NCI-H1105 treated with DMSO at 0.1 percent for 48 hours (cell line): ENCODE measurements at regions not wholly inside any gene's neighbourhood (a gene's known extent, or its start where the extent isn't known, plus 50 kb on each side); places are given as distances from the start of the nearest gene placed in this dataset.

Source experiments
- DNase-seq: peaks from one replicate; lab custom pipeline; 2025; lab: John Stamatoyannopoulos, UW

DNA sequence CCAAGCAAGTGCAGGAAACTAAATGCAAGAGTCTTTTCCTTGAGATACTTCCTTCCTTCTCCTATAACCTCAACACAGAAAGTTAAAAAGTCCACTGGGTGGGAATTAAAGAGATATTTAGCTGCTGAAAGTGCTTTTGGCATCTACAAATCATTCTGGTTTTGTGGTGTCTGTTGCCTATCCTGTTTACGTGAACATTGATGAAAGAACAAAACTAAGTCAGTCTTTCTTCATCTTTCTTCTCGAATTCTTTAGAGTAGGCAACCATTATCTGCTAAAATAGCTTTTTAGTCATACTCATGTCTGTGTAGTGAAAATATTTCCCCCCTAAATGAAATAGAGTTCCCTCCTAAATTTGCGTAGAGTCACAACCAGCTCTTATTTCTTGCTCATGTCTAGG is 838.6 kb downstream of the GATA3 start:
- no peak for DNase-seq

- no peak for DNase-seq
These were observed 839.7 kb downstream of the GATA3 start for GRCh38 chr10:8894148-8894547.

- DNase-seq: no peak
These were observed 843.3 kb downstream of the GATA3 start for GRCh38 chr10:8897769-8898168.

GRCh38 chr10:8898745-8899330 is 844.4 kb downstream of the GATA3 start:
- no peak for DNase-seq

DNA sequence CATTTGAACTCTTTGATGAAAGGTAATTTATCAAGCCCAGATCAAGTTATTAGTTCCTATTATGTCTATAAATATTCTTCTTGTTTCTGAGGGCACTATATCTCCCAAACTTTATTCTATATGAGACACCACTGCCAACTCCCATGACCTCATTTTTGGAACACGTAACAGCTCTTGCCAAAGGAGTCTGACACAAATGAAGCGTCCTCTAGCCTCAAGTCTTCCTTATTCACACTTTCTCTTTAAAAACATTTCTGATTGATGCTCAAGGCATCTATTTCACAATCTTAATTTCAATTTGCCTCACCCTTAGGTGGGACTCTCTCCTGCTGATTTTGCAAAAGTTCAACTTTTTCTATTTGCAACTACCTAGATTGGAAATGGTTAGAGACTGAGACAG is 848.4 kb downstream of the GATA3 start:
- DNase-seq: no peak

- no peak for DNase-seq
These were observed 853.5 kb downstream of the GATA3 start for GRCh38 chr10:8908013-8908412.

DNA sequence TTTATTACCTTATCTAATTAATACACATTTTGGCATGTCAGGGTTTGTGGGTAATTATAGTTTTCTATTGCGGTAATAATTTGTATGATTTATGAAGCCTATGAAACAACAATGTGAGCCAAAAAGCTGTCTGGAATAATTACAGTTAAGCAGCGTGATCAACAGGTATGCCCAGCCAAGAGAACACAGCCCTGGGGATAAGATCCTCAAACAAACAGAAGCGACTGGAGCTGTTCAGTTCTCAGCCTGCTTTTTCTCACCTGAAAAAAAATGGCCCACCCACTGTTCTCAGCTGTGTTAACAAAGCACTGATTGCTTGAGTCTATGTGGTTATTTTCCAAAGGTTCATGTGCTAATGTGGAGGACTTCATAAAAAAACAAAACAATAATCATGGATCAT is 855.8 kb downstream of the GATA3 start:
- DNase-seq: peak; percentile 83

- DNase-seq: no peak
These were observed 856.5 kb downstream of the GATA3 start for GRCh38 chr10:8911032-8911431.

DNA sequence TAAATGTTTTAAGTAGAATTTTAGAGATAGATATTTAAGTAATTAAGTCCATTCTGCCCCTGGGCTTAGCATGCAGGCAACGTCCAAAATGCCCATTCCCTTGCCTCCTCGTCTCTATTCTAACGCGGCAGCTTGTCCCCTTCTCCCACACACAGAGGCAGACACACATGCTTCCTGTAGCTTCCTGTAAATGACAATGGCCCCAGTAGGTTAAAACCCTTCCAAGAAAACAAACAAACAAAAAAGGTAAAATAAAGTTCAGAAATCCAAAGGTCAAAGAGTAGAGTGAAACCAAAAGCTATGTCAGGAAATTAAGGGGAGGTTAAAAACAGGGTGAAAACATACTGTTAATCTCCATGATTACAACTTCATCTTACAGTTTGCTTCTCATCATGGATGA is 857.6 kb downstream of the GATA3 start:
- no peak for DNase-seq

DNA sequence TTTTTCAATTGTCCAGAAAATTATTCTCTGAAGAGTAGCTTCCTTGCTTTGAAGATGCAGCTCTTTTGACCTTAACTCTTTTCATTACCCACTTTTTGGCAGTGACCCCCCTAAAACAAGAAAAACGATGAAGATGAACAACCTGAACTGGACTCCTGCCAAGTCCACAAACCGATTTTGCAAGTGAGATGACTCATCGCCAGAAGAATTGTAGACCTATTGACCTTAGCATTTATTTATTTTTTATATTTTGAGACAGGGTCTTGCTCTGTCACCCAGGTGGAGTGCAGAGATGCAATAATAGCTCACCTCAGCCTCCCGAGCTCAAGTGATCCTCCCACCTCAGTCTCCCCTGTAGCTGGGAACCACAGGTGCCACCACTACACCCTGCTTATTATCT is 859.2 kb downstream of the GATA3 start:
- DNase-seq: peak; percentile 17

GRCh38 chr10:8919280-8919679 is 864.8 kb downstream of the GATA3 start:
- DNase-seq: no peak

DNA sequence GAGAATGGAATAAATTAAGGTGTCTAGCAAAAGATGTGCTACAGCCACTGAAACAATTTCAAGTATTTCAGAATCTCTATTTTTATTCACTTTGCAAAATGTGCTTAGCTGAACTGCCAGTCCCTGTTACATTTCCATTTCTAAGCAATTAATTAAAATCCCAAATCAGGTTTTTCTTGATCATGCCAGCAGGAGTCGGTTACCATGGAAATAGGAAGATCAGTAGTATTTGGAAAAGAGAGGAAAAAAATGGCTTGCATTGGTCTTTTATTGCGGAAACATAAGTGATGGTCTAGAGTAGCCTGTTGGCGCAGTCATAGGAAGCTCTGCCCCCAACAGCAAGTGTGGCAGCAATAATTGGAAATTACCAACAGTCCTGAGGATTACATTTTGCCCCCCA is 867.1 kb downstream of the GATA3 start:
- DNase-seq: no peak

GRCh38 chr10:8923096-8923495 is 868.6 kb downstream of the GATA3 start:
- DNase-seq: no peak

DNA sequence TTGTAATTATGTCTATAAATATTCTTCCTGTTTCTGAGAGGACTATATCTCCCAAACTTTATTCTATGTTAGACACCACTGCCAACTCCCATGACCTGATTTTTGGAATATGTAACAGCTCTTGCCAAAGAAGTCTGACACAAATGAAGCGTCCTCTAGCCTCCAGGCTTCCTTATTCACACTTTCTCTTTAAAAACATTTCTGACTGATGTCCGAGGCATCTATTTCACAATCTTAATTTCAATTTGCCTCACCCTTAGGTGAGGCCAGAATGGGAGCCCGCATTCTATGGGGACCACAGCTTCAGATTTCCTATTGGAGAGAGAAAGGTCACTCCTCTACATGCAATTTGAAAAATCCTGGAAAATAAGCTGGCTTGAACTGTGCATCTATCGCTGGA is 873.2 kb downstream of the GATA3 start:
- DNase-seq: no peak

DNA sequence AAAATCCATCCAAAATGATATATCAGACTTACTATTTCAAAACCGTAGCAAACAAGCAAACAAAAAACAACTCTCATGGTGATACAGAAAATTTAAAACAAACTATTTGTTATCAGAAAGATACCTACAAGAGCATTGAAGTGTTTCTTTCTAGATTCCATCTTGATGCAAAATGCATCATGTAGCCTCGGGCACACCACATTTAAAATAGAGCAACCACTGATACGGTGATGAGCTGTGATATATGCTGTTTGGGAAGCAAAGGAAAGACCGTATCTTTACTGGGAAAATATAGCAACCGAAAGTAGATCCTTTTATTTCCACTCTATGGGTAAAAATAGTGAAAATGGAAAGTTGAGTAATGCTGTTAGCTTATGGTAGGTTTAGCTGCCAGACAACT is 892.0 kb downstream of the GATA3 start:
- no peak for DNase-seq

DNA sequence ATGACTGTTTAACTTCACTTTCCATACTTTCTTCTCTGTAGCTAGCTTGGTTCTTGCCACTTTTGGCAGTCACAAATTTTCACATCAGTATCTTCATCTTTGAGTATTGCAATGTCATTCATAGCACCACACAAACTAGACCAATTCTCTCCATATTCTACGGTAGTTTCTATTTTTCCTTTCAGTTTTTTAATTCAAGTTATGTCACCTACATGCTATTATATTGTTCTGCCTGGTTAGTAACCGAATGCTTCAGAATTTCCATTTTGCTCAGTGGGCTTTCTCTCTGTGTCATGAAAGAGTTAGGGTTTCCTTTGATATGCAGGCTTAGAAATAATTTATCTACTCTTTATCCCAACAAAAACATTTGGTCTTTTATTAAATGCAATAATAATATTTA is 896.5 kb downstream of the GATA3 start:
- no peak for DNase-seq

- DNase-seq: no peak
These were observed 897.1 kb downstream of the GATA3 start for GRCh38 chr10:8951440-8952089.

GRCh38 chr10:8956400-8956799 is 901.9 kb downstream of the GATA3 start:
- DNase-seq: no peak

DNA sequence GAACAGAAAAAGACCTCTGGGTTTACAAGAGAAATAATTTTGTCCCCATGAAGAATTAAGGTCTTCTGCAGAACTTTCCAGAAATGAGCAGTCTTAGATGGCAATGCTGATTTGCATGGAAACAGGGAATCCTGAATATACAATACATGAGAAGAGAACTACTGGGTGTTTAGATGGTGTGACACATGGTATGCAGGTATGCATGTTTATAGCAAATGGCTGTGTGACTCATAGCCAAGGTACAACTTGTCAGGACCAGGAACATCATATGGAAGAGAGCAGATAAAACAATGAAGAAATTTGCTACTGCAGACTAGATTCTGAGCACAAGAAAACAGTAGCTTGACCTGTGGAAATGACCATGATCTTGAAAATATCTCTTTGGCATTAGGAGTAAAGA is 907.8 kb downstream of the GATA3 start:
- DNase-seq: no peak

- no peak for DNase-seq
These were observed 912.6 kb downstream of the GATA3 start for GRCh38 chr10:8967061-8967460.

- no peak for DNase-seq
These were observed 915.4 kb downstream of the GATA3 start for GRCh38 chr10:8969853-8970252.

DNA sequence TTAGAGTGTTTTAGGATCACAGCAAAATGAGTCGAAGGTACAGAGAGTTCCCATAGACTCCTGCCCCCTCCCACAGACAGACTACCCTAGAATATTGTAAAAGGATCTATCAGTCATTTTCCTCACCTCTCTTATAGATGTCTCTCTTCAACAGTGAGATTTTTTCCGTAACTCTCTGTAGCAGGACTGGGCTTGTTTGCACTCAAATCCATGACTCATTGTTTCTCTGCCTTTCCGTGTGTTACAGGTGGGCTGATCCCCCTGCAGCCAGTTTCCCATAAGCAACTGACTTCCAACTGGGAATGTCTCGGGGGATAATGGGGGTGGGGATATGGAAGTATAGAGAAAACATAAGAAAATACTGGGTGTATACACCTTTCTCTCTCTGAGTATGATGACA is 921.0 kb downstream of the GATA3 start:
- DNase-seq: no peak

DNA sequence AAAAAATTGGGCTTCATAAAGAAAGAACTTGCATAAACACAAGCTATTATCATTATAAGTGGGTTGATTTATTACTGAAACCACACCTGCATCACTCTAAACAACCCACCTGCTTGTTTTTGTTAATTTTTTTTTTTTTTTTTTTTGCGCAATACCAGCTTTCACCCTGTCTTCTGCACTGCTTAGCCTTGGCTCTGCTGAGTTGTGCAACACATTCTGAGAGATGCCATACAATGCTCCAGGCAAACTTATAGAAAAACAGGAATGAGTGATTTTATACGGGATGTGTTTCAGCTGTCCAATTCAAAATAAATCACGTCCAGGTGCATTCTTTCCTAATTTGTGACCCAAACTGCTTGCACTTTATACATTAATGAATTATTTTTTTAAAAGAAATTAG is 923.6 kb downstream of the GATA3 start:
- no peak for DNase-seq

DNA sequence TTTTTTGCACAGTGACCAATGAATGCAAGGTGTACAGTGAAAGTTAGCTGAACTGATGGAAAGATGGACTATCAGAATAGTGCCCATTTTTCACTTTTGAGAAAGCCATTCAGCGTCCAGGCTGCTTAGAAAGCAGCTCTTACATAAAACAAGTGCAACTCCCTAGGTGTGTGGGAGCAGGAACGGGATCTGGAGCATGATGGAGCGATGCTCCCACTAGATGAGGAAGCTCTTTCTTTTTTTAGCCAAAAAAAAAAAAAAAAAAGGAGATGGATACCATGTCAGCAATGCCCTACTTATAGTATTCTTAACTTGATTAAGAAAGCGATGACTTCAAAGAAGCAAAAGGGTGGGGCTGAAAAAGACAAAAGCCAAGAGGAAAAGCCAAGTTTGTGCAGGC is 925.5 kb downstream of the GATA3 start:
- no peak for DNase-seq
